ENCODE measurements at regions not wholly inside any gene's neighbourhood (a gene's known extent, or its start where the extent isn't known, plus 50 kb on each side); places are given as distances from the start of the nearest gene placed in this dataset.

DNA sequence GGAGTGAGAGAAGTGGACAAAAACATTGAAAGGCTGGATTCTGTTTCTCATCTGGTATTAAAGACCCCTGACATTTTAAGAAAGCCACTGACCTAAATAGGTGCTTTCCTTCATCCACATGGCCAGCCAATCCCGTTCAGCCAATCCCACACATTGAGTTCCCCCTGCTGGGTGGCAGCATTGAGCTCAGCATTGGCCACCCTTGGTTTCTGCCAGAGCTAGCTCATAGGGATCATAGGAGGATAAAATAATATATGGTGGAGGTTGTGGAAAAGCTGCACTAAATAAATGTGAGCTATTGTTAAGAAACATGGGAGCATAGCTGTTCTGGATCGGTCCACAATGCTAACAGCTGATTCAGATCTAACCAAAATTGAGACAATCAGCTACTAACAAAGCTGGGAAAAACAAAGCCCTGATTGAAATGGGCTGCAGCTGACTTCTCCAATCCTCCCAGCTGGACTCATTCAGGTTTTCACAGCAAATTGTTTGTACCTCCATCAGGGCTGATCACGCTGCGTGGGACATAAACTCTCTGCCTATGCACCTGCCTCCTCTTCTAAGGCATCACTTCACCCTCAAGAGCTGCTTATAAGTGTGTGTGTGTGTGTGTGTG is 256.5 kb downstream of the EMP1 start:
- H2AFZ ChIP-seq (ENCODE audit: low read length) = no peak overlapping the region
- H3K27me3 ChIP-seq (ENCODE audit: control insufficient read depth in 1 of 2, insufficient read depth in 2 of 2, low read length in 2 of 2) = no peaks in the 10 kb centered on the region
- no peak overlapping the region for H3K9ac ChIP-seq (ENCODE audit: insufficient read depth, low read depth, low read length)
- TF ChIP-seq ZNF570 (CRISPR knock-in tag; IDR thresholded peaks at IDR 0.05; ENCODE audit: borderline replicate concordance) = no peak
- no peak for TF ChIP-seq ZNF619 (CRISPR knock-in tag; IDR thresholded peaks at IDR 0.05)
- TF ChIP-seq KDM5A (IDR thresholded peaks at IDR 0.05; ENCODE audit: borderline replicate concordance, low read length) = no peak
- TF ChIP-seq ZNF598 (CRISPR knock-in tag; IDR thresholded peaks at IDR 0.05; ENCODE audit: borderline replicate concordance) = no peak
- TF ChIP-seq, protein P1, sequence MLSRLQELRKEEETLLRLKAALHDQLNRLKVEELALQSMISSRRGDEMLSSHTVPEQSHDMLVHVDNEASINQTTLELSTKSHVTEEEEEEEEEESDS (CRISPR knock-in tag; IDR thresholded peaks at IDR 0.05; ENCODE audit: borderline replicate concordance) = no peak
- no peak for TF ChIP-seq PHF5A (CRISPR knock-in tag; IDR thresholded peaks at IDR 0.05; ENCODE audit: low read depth, unreplicated experiment)
- TF ChIP-seq KAT7 (CRISPR knock-in tag; IDR thresholded peaks at IDR 0.05; ENCODE audit: borderline replicate concordance) = no peak
- no peak for TF ChIP-seq ZNF274 (CRISPR knock-in tag; IDR thresholded peaks at IDR 0.05)
- no peak for TF ChIP-seq ZSCAN12 (CRISPR knock-in tag; IDR thresholded peaks at IDR 0.05)
- no peak for TF ChIP-seq FLYWCH1 (CRISPR knock-in tag; IDR thresholded peaks at IDR 0.05)
- TF ChIP-seq ZNF781 (CRISPR knock-in tag; IDR thresholded peaks at IDR 0.05; ENCODE audit: borderline replicate concordance, not compliant biosample characterization) = no peak
- TF ChIP-seq, protein P2, sequence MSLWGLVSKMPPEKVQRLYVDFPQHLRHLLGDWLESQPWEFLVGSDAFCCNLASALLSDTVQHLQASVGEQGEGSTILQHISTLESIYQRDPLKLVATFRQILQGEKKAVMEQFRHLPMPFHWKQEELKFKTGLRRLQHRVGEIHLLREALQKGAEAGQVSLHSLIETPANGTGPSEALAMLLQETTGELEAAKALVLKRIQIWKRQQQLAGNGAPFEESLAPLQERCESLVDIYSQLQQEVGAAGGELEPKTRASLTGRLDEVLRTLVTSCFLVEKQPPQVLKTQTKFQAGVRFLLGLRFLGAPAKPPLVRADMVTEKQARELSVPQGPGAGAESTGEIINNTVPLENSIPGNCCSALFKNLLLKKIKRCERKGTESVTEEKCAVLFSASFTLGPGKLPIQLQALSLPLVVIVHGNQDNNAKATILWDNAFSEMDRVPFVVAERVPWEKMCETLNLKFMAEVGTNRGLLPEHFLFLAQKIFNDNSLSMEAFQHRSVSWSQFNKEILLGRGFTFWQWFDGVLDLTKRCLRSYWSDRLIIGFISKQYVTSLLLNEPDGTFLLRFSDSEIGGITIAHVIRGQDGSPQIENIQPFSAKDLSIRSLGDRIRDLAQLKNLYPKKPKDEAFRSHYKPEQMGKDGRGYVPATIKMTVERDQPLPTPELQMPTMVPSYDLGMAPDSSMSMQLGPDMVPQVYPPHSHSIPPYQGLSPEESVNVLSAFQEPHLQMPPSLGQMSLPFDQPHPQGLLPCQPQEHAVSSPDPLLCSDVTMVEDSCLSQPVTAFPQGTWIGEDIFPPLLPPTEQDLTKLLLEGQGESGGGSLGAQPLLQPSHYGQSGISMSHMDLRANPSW (CRISPR knock-in tag; IDR thresholded peaks at IDR 0.05; ENCODE audit: borderline replicate concordance) = no peak
- TF ChIP-seq ATAD3A (CRISPR knock-in tag; IDR thresholded peaks at IDR 0.05) = no peak
- TF ChIP-seq TBX3 (IDR thresholded peaks at IDR 0.05; ENCODE audit: borderline replicate concordance) = no peak
- no peak for TF ChIP-seq IRX3 (CRISPR knock-in tag; IDR thresholded peaks at IDR 0.05; ENCODE audit: borderline replicate concordance, low read depth)
- FAIRE-seq (no peak), ATAC-seq (no peak), DNase-seq (ENCODE audit: low spot score) (no peak)
- no peaks in the 10 kb centered on the region for H3K36me3 ChIP-seq (replicated peaks in 1 of 2; ENCODE audit: control insufficient read depth in 1 of 2, insufficient read depth in 2 of 2, low read length in 2 of 2)
- no peak overlapping the region for H3K4me2 ChIP-seq (ENCODE audit: low read depth, low read length)
- intact Hi-C loops (cut with micrococcal nuclease; ENCODE audit: unreplicated experiment) (no loop called here), in situ Hi-C loops (cut with HindIII; ENCODE audit: extremely low pct_ligation_motif_present, low pct_unique_long_range_greater_than_20kb) (no loop called here)
- 19% methylated on average over 4 of the region's 4 CpGs for WGBS (ENCODE audit: low lambda C conversion rate)
- no TSS peak for BruUV-seq (replicated peaks)
- POLR2A ChIA-PET = no interaction called here
- no peaks in the 10 kb centered on the region for H4K20me1 ChIP-seq (ENCODE audit: insufficient read depth, low read length)
- no peaks in the 10 kb centered on the region for H3K4me1 ChIP-seq (ENCODE audit: insufficient read depth, low read length)
- H3K9me3 ChIP-seq (ENCODE audit: low read length) = no peaks in the 10 kb centered on the region
- CTCF ChIA-PET (ENCODE audit: low intra/inter-chr PET ratio, low total read pairs) = no interaction called here
- no peak overlapping the region for H3K4me3 ChIP-seq (replicated peaks in 1 of 3; ENCODE audit: insufficient read depth in 1 of 3, low read depth in 2 of 3, low read length in 3 of 3)
- no peak overlapping the region for H3K27ac ChIP-seq (ENCODE audit: extremely low read length, insufficient read depth, low read length)
- no peaks in the 10 kb centered on the region for H3K79me2 ChIP-seq (ENCODE audit: insufficient read depth, low read length)

Measured in HepG2 (cell line).